Thyroid gland (tissue), 4 donors: ENCODE measurements at regions not wholly inside any gene's neighbourhood (a gene's known extent, or its start where the extent isn't known, plus 50 kb on each side); places are given as distances from the start of the nearest gene placed in this dataset.
A peak's percentile ranks its signal among the peaks of the same experiment; 100 is the strongest.

Experiments used
- DNase-seq, 2 donors: peaks; one replicate each; pipeline ENCODE4 v3.0.0-alpha.2; 2019
- H3K27ac ChIP-seq, 3 donors: fragments of 200-600 bp; sonication (generic); 1 replicate in 2 of 3; 2 replicates in 1 of 3; pipeline ENCODE4 v1.5.1; 2016 to 2019; ENCODE audit warnings: mild to moderate bottlenecking in 1 of 3, moderate library complexity in 1 of 3
- H3K27me3 ChIP-seq: fragments of 200-600 bp; sonication (generic); one replicate; pipeline ENCODE4 v1.5.1; 2019
- H3K36me3 ChIP-seq, 2 donors: fragments of 200-600 bp; sonication (generic); one replicate each; pipeline ENCODE4 v1.5.1; 2016 to 2019
- H3K4me1 ChIP-seq, 2 donors: fragments of 200-600 bp; sonication (generic); one replicate each; pipeline ENCODE4 v1.5.1; 2017 to 2019
- H3K4me3 ChIP-seq, 3 donors: fragments of 200-600 bp; sonication (generic); replicated peaks in 1 of 3; 1 replicate in 2 of 3; 2 replicates in 1 of 3; pipeline ENCODE4 v1.5.1; 2016; ENCODE audit warnings: mild to moderate bottlenecking in 1 of 3
- H3K9me3 ChIP-seq: fragments of 200-600 bp; sonication (generic); one replicate; pipeline ENCODE4 v1.5.1; 2017
- POLR2A ChIP-seq, 2 donors: fragments of 450-650 bp; IDR thresholded peaks; one replicate each; pipeline ENCODE4 v1.6.1; 2017; ENCODE audit warnings: antibody characterized with exemption in 2 of 2, mild to moderate bottlenecking in 2 of 2, moderate library complexity in 1 of 2
- WGBS, 2 donors: methylation state at CpG; one replicate each; pipeline ENCODE4 v1.1.5; 2017; 5-methylcytosine and 5-hydroxymethylcytosine counted together
- intact Hi-C: fragments of 100-400 bp; cut with DNase I; formaldehyde crosslinking; loops from one replicate; pipeline ENCODE4 v1.15.1; 2023
- TF ChIP-seq, protein P1 (sequence below), 6 experiments: fragments of 200-600 bp in 3 of 6; fragments of 450-650 bp in 3 of 6; sonication (generic) in 3 of 6; IDR thresholded peaks; one replicate each; pipeline ENCODE4 v1.5.1; 2016 to 2019; ENCODE audit warnings: antibody characterized with exemption in 6 of 6, mild to moderate bottlenecking in 2 of 6, inconsistent platforms in 1 of 6, moderate library complexity in 1 of 6

GRCh38 chr10:3460420-3461128 is 288.0 kb upstream of the PITRM1 start:
- 85 to 93% methylated on average over 6 of the region's 6 CpGs for WGBS, 2 donors
- no peak for TF ChIP-seq POLR2A (IDR thresholded peaks at IDR 0.05)
- TF ChIP-seq, protein P1, sequence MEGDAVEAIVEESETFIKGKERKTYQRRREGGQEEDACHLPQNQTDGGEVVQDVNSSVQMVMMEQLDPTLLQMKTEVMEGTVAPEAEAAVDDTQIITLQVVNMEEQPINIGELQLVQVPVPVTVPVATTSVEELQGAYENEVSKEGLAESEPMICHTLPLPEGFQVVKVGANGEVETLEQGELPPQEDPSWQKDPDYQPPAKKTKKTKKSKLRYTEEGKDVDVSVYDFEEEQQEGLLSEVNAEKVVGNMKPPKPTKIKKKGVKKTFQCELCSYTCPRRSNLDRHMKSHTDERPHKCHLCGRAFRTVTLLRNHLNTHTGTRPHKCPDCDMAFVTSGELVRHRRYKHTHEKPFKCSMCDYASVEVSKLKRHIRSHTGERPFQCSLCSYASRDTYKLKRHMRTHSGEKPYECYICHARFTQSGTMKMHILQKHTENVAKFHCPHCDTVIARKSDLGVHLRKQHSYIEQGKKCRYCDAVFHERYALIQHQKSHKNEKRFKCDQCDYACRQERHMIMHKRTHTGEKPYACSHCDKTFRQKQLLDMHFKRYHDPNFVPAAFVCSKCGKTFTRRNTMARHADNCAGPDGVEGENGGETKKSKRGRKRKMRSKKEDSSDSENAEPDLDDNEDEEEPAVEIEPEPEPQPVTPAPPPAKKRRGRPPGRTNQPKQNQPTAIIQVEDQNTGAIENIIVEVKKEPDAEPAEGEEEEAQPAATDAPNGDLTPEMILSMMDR (IDR thresholded peaks at IDR 0.05): no peak
- Histone ChIP-seq H3K9me3 (no peaks in the 10 kb centered on the region), H3K27me3 (no peaks in the 10 kb centered on the region), H3K4me3 (no peak overlapping the region), H3K4me1 (peaks cover 0 to 9% of the 10 kb centered on the region in 2 donors), H3K27ac (no peak overlapping the region), H3K36me3 (no peaks in the 10 kb centered on the region)
- intact Hi-C loops: no loop called here
- DNase-seq: no peak

DNA sequence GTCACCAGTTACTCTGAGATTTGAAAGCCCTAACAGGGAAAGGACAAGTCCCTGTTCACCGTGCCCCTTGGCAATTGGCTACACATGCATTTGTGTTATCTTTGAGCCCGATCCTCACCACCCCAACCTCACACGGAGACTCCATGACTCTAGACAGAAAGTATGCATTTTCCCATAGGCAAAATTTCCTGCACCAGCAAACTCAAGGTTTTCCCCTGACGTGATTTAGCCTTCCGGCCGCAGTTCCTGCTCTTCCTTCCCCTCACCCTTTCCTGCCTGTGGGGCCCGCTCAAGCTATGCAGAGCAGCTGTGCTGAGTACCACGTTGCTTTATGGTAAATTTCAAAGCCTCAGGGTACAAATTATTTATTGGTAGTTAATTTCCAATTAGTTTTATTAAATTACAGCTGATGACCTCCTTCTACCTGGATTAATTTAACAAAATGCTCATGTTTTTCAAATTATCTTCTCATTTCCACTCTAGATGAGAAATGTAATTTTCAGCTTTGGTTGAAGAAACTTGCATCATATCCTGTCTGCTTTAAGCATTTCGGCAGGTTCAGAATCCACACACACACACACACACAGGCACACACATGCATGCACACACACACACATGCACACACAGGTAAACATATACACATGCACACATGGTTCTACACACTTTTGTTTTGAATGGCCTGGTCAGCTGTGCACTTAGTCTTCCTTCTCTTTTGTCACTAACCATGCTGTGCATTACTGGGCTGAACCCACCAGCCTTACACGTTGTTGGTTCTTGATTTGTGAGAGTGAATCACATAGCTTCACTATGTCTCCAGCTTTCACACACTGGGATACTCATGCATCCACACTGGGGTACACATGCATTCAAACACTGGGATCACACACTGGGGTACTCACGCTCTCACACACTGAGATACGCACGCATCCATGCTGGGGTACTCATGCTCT is 283.1 kb upstream of the PITRM1 start:
- H3K27ac ChIP-seq: no peak overlapping the region
- no peaks in the 10 kb centered on the region for H3K27me3 ChIP-seq
- DNase-seq: no peak
- H3K36me3 ChIP-seq: no peaks in the 10 kb centered on the region
- TF ChIP-seq POLR2A (IDR thresholded peaks at IDR 0.05): no peak
- TF ChIP-seq, protein P1 (IDR thresholded peaks at IDR 0.05): no peak
- no peaks in the 10 kb centered on the region for H3K9me3 ChIP-seq
- intact Hi-C loops: loop anchor here (10.0 kb wide), 1 partner anchor 221 kb away; no protein-coding TSS in a partner anchor
- 84 to 87% methylated on average over 13 of the region's 13 CpGs for WGBS, 2 donors
- no peak overlapping the region for H3K4me3 ChIP-seq
- peaks cover 9 to 21% of the 10 kb centered on the region in 2 donors for H3K4me1 ChIP-seq

DNA sequence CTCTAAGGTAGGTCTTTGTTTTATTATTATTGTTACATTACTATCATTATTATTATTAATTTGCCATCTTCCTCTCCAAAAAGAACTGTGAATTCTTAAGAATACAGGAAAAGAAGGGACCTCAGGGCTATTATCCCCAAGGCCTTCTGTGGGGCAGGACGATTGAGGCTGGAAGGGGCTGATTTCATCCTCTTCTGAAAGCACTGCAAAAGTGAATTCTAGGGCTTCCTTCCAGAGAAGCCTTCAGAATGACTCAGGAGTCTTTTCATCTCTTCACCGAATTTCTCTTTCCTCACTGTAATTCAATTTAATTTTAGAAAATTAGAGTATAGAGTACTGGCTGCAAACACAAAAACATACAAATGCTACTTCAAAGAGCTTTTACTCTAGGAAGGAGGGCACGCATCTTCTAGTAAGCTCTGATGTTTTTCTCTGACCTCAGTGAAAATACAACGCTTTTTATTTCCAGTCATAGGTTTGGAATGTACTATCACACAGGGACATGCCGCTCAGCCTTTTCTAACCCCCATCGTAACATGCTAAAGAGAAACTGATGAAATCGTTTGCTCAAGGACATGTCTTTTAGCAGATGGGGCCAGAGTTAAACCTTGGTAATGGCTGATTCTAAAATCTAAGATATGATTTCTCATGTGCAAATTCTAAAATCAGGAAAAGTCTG is 280.2 kb upstream of the PITRM1 start:
- peak overlapping the region; percentile 59 to 71 (median 63) for H3K27ac ChIP-seq
- no peaks in the 10 kb centered on the region for H3K9me3 ChIP-seq
- no peaks in the 10 kb centered on the region for H3K36me3 ChIP-seq
- no peak overlapping the region for H3K4me3 ChIP-seq
- peaks cover 9 to 21% of the 10 kb centered on the region in 2 donors for H3K4me1 ChIP-seq
- no peak for TF ChIP-seq POLR2A (IDR thresholded peaks at IDR 0.05)
- TF ChIP-seq, protein P1 (IDR thresholded peaks at IDR 0.05): no peak
- no peaks in the 10 kb centered on the region for H3K27me3 ChIP-seq
- no peak for DNase-seq
- intact Hi-C loops: loop anchor here (10.0 kb wide), 1 partner anchor 218 kb away; no protein-coding TSS in a partner anchor
- 66 to 68% methylated on average over 7 of the region's 7 CpGs for WGBS, 2 donors

DNA sequence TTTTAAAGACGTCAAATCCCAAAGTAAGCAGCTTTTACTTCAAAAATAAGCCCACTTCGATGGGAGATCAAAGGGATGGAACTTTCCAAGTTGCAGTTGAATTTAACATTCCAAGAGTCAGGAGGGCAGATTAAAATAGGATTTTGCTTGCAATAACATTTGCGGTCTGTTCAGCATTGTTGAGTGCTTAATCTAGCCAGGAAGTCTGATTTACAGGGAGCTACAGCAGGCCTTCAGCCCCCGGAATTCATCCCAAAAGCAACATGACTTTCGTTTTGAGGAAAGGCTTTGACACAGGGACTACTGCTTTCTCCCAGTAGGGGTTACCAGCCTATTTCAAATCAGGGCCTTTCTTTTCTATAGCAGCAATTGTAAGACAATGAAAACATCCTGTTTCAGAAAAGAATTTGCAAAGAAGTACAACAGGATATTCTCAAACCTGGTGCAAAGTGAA is 279.6 kb upstream of the PITRM1 start:
- DNase-seq: no peak
- H3K36me3 ChIP-seq: no peaks in the 10 kb centered on the region
- TF ChIP-seq POLR2A (IDR thresholded peaks at IDR 0.05): no peak
- TF ChIP-seq, protein P1 (IDR thresholded peaks at IDR 0.05): peak in 4 of 6 experiments; percentile 37 to 40 (median 38)
- H3K4me1 ChIP-seq: peaks cover 9 to 21% of the 10 kb centered on the region in 2 donors
- H3K27ac ChIP-seq: peak overlapping the region; percentile 59 to 71 (median 63)
- WGBS, 2 donors: 15 to 18% methylated on average over 5 of the region's 5 CpGs
- H3K27me3 ChIP-seq: no peaks in the 10 kb centered on the region
- intact Hi-C loops: loop anchor here (10.0 kb wide), 1 partner anchor 217 kb away; no protein-coding TSS in a partner anchor
- H3K9me3 ChIP-seq: no peaks in the 10 kb centered on the region
- H3K4me3 ChIP-seq: no peak overlapping the region
